HG02885 (cell line): ENCODE measurements at regions not wholly inside any gene's neighbourhood (a gene's known extent, or its start where the extent isn't known, plus 50 kb on each side); places are given as distances from the start of the nearest gene placed in this dataset.
"Not testable (repeated sequence)": the region's sequence is repeated elsewhere in the genome, so short reads cannot be mapped to it uniquely, and the experiment has no call there.

ENCODE experiments used
- ATAC-seq: cut with Tn5 transposase; IDR thresholded peaks from one replicate; pipeline ENCODE4 v1.9.1; 2021; ENCODE audit warnings: mild to moderate bottlenecking; ENCODE audit not compliant: unreplicated experiment, poor library complexity

- ATAC-seq, result no peak
These were observed 56.0 kb upstream of the LRPPRC start for GRCh38 chr2:44051593-44052347.

- ATAC-seq, result no peak
These were observed 56.8 kb upstream of the LRPPRC start for GRCh38 chr2:44052584-44052983.

GRCh38 chr2:44053052-44053451, 57.3 kb upstream of the LRPPRC start:
- ATAC-seq, result no peak

GRCh38 chr2:44053456-44053855, 57.7 kb upstream of the LRPPRC start:
- no peak for ATAC-seq

GRCh38 chr2:44055229-44055628, 59.4 kb upstream of the LRPPRC start:
- ATAC-seq, result no peak

- ATAC-seq, result no peak
These were observed 59.9 kb upstream of the LRPPRC start for GRCh38 chr2:44055664-44056063.

GRCh38 chr2:44056947-44057346, 61.2 kb upstream of the LRPPRC start:
- no peak for ATAC-seq

GRCh38 chr2:44060286-44060685, 64.5 kb upstream of the LRPPRC start:
- not testable (repeated sequence) for ATAC-seq

GRCh38 chr2:44060990-44061389, 65.2 kb upstream of the LRPPRC start:
- no peak for ATAC-seq

- no peak for ATAC-seq
These were observed 65.7 kb upstream of the LRPPRC start for GRCh38 chr2:44061469-44061868.

- ATAC-seq, result no peak
These were observed 66.1 kb upstream of the LRPPRC start for GRCh38 chr2:44061876-44062275.

GRCh38 chr2:44063033-44063432, 67.2 kb upstream of the LRPPRC start:
- no peak for ATAC-seq

GRCh38 chr2:44064281-44064680, 68.5 kb upstream of the LRPPRC start:
- not testable (repeated sequence) for ATAC-seq

GRCh38 chr2:44067012-44067790, 71.4 kb upstream of the LRPPRC start:
- not testable (repeated sequence) for ATAC-seq

- not testable (repeated sequence) for ATAC-seq
These were observed 72.0 kb upstream of the LRPPRC start for GRCh38 chr2:44067791-44068181.

- ATAC-seq, result no peak
These were observed 75.8 kb upstream of the LRPPRC start for GRCh38 chr2:44071454-44072046.

- ATAC-seq, result not testable (repeated sequence)
These were observed 77.9 kb upstream of the LRPPRC start for GRCh38 chr2:44073667-44074066.

- not testable (repeated sequence) for ATAC-seq
These were observed 79.0 kb upstream of the LRPPRC start for GRCh38 chr2:44074795-44075194.

GRCh38 chr2:44075541-44075940, 79.8 kb upstream of the LRPPRC start:
- ATAC-seq, result no peak

- ATAC-seq, result no peak
These were observed 82.2 kb upstream of the LRPPRC start for GRCh38 chr2:44077942-44078511.

GRCh38 chr2:44079686-44080085, 83.9 kb upstream of the LRPPRC start:
- no peak for ATAC-seq
